Astrocyte of the cerebellum (primary cell): ENCODE measurements at regions not wholly inside any gene's neighbourhood (a gene's known extent, or its start where the extent isn't known, plus 50 kb on each side); places are given as distances from the start of the nearest gene placed in this dataset.

Experiments used
- DNase-seq: peaks from one replicate; pipeline ENCODE4 v3.0.0-alpha.2; 2011; ENCODE audit warnings: low read depth
- H3K4me3 ChIP-seq: 2 replicates; pipeline ENCODE4 v1.5.1; 2011; ENCODE audit warnings: mild to moderate bottlenecking, low read depth, low read length, moderate library complexity
- CTCF ChIP-seq: IDR thresholded peaks from 2 replicates; pipeline ENCODE4 v1.5.1; 2012; ENCODE audit warnings: low read length, low read depth, moderate library complexity, mild to moderate bottlenecking; ENCODE audit errors: missing control alignments
- in situ Hi-C: cut with HindIII; loops from 2 replicates; pipeline ENCODE4 v1.10.0; 2017; ENCODE audit warnings: low sequenced_read_pairs

GRCh38 chr4:106512706-106513105, 144.1 kb upstream of the GIMD1 start:
- TF ChIP-seq CTCF: no peak
- H3K4me3 ChIP-seq: no peak overlapping the region
- in situ Hi-C loops: no loop called here
- DNase-seq: no peak

- in situ Hi-C loops: no loop called here
- no peak for DNase-seq
- no peak overlapping the region for H3K4me3 ChIP-seq
- no peak for TF ChIP-seq CTCF
These were observed 138.9 kb upstream of the GIMD1 start for GRCh38 chr4:106507440-106507839.

GRCh38 chr4:106503116-106504050, 134.8 kb upstream of the GIMD1 start:
- in situ Hi-C loops: no loop called here

GRCh38 chr4:106502106-106502699, 133.6 kb upstream of the GIMD1 start:
- peak; percentile 77 for TF ChIP-seq CTCF
- in situ Hi-C loops: no loop called here
- DNase-seq: peak; percentile 47
- H3K4me3 ChIP-seq: no peak overlapping the region

More at GRCh38 chr4:106503116-106504050, 134.8 kb upstream of the GIMD1 start:
- H3K4me3 ChIP-seq: no peak overlapping the region
- no peak for DNase-seq
- no peak for TF ChIP-seq CTCF

GRCh38 chr4:106497271-106497670, 128.7 kb upstream of the GIMD1 start:
- no peak overlapping the region for H3K4me3 ChIP-seq
- TF ChIP-seq CTCF: no peak
- DNase-seq: no peak
- in situ Hi-C loops: no loop called here

- H3K4me3 ChIP-seq: no peak overlapping the region
- TF ChIP-seq CTCF: no peak
- in situ Hi-C loops: no loop called here
- DNase-seq: no peak
These were observed 127.5 kb upstream of the GIMD1 start for GRCh38 chr4:106496061-106496460.
